ENCODE measurements at regions not wholly inside any gene's neighbourhood (a gene's known extent, or its start where the extent isn't known, plus 50 kb on each side); places are given as distances from the start of the nearest gene placed in this dataset.

GRCh38 chr20:40265825-40266533 is 423.1 kb downstream of the MAFB start:
- DNase-seq = no peak

GRCh38 chr20:40262219-40262618 is 426.8 kb downstream of the MAFB start:
- no peak for DNase-seq

GRCh38 chr20:40258931-40259330 is 430.1 kb downstream of the MAFB start:
- no peak for DNase-seq

- no peak for DNase-seq
These were observed 431.3 kb downstream of the MAFB start for GRCh38 chr20:40257763-40258162.

- no peak for DNase-seq
These were observed 433.7 kb downstream of the MAFB start for GRCh38 chr20:40255365-40255764.

- DNase-seq = no peak
These were observed 434.8 kb downstream of the MAFB start for GRCh38 chr20:40254023-40254772.

- no peak for DNase-seq
These were observed 437.6 kb downstream of the MAFB start for GRCh38 chr20:40251284-40251932.

GRCh38 chr20:40249805-40250204 is 439.2 kb downstream of the MAFB start:
- no peak for DNase-seq

GRCh38 chr20:40245829-40246228 is 443.2 kb downstream of the MAFB start:
- DNase-seq = no peak

- no peak for DNase-seq
These were observed 444.8 kb downstream of the MAFB start for GRCh38 chr20:40244286-40244685.

GRCh38 chr20:40241596-40242343 is 447.3 kb downstream of the MAFB start:
- no peak for DNase-seq

- no peak for DNase-seq
These were observed 450.5 kb downstream of the MAFB start for GRCh38 chr20:40238511-40238910.

- no peak for DNase-seq
These were observed 454.4 kb downstream of the MAFB start for GRCh38 chr20:40234593-40234992.

- DNase-seq = no peak
These were observed 455.6 kb downstream of the MAFB start for GRCh38 chr20:40233406-40233805.

- no peak for DNase-seq
These were observed 456.3 kb downstream of the MAFB start for GRCh38 chr20:40232756-40233155.

- no peak for DNase-seq
These were observed 456.8 kb downstream of the MAFB start for GRCh38 chr20:40232273-40232672.

GRCh38 chr20:40230486-40230885 is 458.6 kb downstream of the MAFB start:
- DNase-seq = no peak

GRCh38 chr20:40225596-40225995 is 463.4 kb downstream of the MAFB start:
- no peak for DNase-seq

- DNase-seq = no peak
These were observed 465.2 kb downstream of the MAFB start for GRCh38 chr20:40223810-40224209.

GRCh38 chr20:40218971-40219370 is 470.1 kb downstream of the MAFB start:
- DNase-seq = no peak

GRCh38 chr20:40218316-40218969 is 470.6 kb downstream of the MAFB start:
- DNase-seq = no peak

- no peak for DNase-seq
These were observed 481.4 kb downstream of the MAFB start for GRCh38 chr20:40207655-40208054.

- DNase-seq = no peak
These were observed 483.1 kb downstream of the MAFB start for GRCh38 chr20:40205971-40206370.

All from activated CD4-positive, CD25-positive, alpha-beta regulatory T cell (primary cell).